ENCODE measurements at regions not wholly inside any gene's neighbourhood (a gene's known extent, or its start where the extent isn't known, plus 50 kb on each side); places are given as distances from the start of the nearest gene placed in this dataset.

- in situ Hi-C loops (cut with HindIII; ENCODE audit: low sequenced_read_pairs): no loop called here
- TF ChIP-seq, protein P1, sequence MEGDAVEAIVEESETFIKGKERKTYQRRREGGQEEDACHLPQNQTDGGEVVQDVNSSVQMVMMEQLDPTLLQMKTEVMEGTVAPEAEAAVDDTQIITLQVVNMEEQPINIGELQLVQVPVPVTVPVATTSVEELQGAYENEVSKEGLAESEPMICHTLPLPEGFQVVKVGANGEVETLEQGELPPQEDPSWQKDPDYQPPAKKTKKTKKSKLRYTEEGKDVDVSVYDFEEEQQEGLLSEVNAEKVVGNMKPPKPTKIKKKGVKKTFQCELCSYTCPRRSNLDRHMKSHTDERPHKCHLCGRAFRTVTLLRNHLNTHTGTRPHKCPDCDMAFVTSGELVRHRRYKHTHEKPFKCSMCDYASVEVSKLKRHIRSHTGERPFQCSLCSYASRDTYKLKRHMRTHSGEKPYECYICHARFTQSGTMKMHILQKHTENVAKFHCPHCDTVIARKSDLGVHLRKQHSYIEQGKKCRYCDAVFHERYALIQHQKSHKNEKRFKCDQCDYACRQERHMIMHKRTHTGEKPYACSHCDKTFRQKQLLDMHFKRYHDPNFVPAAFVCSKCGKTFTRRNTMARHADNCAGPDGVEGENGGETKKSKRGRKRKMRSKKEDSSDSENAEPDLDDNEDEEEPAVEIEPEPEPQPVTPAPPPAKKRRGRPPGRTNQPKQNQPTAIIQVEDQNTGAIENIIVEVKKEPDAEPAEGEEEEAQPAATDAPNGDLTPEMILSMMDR (IDR thresholded peaks at IDR 0.05; ENCODE audit: low read depth, low read length): no peak
- DNase-seq (ENCODE audit: low read depth, low spot score): no peak
- H3K4me3 ChIP-seq (ENCODE audit: low read depth, low read length): no peak overlapping the region
Measured at GRCh38 chr17:45703806-45704205, 80.3 kb upstream of the CRHR1 start.

DNA sequence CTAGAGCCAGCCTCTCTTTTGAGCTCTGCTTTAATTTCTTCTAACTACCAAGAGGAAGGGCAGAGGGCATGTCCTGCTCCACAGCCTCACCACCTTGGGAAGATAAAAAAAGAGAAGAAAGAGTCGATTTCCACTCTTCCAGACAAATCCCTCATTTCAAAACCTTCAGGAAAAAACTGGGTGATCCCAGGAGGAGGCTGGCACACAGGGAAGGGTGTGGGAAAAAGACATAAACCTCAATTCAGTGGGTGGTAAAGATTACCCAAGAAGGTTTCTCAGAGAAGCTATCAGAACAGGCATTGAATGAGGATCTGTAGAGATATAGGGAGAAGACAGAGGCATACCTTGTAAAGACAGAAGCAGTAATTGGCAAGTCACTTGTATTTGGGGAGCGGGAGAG lies 79.9 kb upstream of the CRHR1 start:
- TF ChIP-seq, protein P1 (IDR thresholded peaks at IDR 0.05; ENCODE audit: low read depth, low read length): no peak
- in situ Hi-C loops (cut with HindIII; ENCODE audit: low sequenced_read_pairs): no loop called here
- no peak for DNase-seq (ENCODE audit: low read depth, low spot score)
- no peak overlapping the region for H3K4me3 ChIP-seq (ENCODE audit: low read depth, low read length)

DNA sequence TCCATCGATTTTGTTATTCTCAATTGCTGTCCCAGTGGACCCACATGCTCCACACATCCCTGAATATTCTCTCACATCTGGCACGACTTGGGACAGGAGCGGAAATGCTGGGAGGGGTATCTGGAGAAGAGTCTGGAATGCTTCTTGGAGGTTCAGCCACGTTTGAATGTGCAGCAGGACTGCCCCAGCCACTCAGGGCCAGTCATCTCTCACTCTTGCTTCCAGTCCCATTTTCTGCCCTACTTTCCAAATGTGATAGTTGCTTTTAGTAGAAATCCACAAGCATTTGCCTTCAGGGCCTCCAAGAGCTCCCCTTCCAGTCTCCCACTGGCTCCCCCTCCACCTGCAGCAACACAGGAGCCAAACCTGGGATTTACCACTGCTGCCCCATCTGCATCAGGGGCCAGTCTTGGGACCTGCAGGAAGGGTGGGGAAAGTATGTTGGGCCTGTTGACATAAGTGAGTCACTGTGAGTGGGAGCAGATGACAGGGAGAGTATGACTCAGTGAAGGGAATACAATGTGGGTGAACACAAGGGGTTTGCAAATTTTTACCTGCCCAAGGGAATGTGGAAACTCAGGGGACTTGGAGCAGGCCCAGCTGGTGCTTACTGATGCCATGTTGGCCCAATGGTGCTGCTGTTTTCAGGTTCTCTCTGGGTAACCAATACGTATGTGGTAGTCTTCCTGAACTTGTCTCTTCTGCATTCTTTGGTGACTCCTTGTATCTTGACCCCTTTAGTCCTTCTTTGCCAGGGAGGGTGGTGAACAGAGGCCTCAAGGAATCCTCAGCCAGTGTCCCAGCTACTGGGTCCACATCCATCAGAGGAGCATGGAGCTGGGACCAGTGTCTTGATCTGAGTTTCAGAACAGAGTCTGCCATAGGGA lies 78.8 kb upstream of the CRHR1 start:
- no peak overlapping the region for H3K4me3 ChIP-seq (ENCODE audit: low read depth, low read length)
- in situ Hi-C loops (cut with HindIII; ENCODE audit: low sequenced_read_pairs): no loop called here
- DNase-seq (ENCODE audit: low read depth, low spot score): no peak
- TF ChIP-seq, protein P1 (IDR thresholded peaks at IDR 0.05; ENCODE audit: low read depth, low read length): no peak

DNA sequence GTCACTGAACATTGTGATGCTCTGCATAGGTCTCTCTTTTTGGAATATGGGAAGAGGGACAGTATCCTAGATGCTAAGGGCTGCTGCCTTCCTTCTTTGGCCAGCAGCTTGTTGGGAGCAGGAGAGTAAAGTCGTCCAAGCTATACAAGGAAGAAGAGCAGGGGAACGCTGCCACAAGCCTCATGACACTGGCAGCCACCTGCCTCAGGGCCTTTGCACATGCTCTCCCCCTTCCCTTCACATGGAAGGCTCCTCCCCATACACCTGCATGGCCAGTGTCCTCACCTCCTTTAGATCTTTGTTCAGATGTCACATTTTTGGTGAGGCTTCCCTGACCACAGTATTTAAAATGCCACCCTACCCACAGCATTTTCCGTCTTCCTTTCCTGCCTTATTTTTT lies 78.1 kb upstream of the CRHR1 start:
- in situ Hi-C loops (cut with HindIII; ENCODE audit: low sequenced_read_pairs): no loop called here
- TF ChIP-seq, protein P1 (IDR thresholded peaks at IDR 0.05; ENCODE audit: low read depth, low read length): no peak
- no peak for DNase-seq (ENCODE audit: low read depth, low spot score)
- H3K4me3 ChIP-seq (ENCODE audit: low read depth, low read length): no peak overlapping the region

- no peak overlapping the region for H3K4me3 ChIP-seq (ENCODE audit: low read depth, low read length)
- DNase-seq (ENCODE audit: low read depth, low spot score): no peak
- TF ChIP-seq, protein P1 (IDR thresholded peaks at IDR 0.05; ENCODE audit: low read depth, low read length): no peak
- in situ Hi-C loops (cut with HindIII; ENCODE audit: low sequenced_read_pairs): no loop called here
Measured at GRCh38 chr17:45708707-45709290, 75.3 kb upstream of the CRHR1 start.

- H3K4me3 ChIP-seq (ENCODE audit: low read depth, low read length): no peak overlapping the region
- no peak for DNase-seq (ENCODE audit: low read depth, low spot score)
- TF ChIP-seq, protein P1 (IDR thresholded peaks at IDR 0.05; ENCODE audit: low read depth, low read length): no peak
- in situ Hi-C loops (cut with HindIII; ENCODE audit: low sequenced_read_pairs): no loop called here
Measured at GRCh38 chr17:45709728-45710288, 74.3 kb upstream of the CRHR1 start.

Measured in astrocyte of the spinal cord (primary cell).